ENCODE measurements at regions not wholly inside any gene's neighbourhood (a gene's known extent, or its start where the extent isn't known, plus 50 kb on each side); places are given as distances from the start of the nearest gene placed in this dataset.
A peak's percentile ranks its signal among the peaks of the same experiment; 100 is the strongest.

DNA sequence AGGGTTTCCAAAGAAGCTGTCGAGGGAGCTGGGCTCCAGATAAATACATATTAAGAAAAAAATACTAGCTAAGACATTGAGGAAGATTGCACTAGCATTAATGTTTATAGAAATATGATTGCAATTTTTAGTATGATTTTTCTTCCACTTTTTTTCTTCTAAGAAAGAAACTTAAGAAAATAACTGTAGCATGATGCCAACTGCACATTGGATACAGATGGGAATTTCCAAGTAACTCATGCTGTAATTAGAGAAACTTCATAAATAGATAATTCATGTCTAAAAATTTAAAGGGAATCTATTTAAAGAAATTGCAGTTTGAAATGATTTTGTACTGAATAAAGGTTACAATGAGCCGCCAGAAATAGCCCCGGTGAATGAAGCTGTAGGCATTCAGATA, 119.4 kb downstream of the POLR1F start:
- TF ChIP-seq, protein P1, sequence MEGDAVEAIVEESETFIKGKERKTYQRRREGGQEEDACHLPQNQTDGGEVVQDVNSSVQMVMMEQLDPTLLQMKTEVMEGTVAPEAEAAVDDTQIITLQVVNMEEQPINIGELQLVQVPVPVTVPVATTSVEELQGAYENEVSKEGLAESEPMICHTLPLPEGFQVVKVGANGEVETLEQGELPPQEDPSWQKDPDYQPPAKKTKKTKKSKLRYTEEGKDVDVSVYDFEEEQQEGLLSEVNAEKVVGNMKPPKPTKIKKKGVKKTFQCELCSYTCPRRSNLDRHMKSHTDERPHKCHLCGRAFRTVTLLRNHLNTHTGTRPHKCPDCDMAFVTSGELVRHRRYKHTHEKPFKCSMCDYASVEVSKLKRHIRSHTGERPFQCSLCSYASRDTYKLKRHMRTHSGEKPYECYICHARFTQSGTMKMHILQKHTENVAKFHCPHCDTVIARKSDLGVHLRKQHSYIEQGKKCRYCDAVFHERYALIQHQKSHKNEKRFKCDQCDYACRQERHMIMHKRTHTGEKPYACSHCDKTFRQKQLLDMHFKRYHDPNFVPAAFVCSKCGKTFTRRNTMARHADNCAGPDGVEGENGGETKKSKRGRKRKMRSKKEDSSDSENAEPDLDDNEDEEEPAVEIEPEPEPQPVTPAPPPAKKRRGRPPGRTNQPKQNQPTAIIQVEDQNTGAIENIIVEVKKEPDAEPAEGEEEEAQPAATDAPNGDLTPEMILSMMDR (IDR thresholded peaks at IDR 0.05; ENCODE audit: extremely low read depth, insufficient read depth, missing control alignments) = no peak
- DNase-seq (ENCODE audit: low spot score) = no peak
- in situ Hi-C loops (cut with MboI; ENCODE audit: low pct_unique_long_range_greater_than_20kb, low sequenced_read_pairs, unreplicated experiment) = no loop called here

DNA sequence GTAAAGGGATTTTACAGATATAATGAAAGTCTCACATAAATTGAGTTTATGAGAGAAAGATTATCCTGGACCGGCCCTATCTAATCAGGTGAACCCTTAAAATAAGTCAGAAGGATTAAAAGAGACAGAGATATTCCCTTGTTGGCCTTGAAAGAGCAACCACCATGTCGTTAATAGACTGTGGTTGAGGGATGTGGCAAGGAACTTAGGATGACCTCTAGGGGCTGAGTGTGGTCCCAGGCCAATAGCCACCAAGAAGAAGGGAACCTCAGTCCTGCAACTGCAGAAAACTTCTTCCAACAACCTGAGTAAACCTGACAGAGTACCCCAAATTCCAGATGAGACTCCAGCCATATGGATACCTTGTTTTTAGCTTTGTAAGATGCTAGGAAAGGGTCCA, 121.5 kb downstream of the POLR1F start:
- TF ChIP-seq, protein P1 (IDR thresholded peaks at IDR 0.05; ENCODE audit: extremely low read depth, insufficient read depth, missing control alignments) = peak; percentile 43
- DNase-seq (ENCODE audit: low spot score) = no peak
- in situ Hi-C loops (cut with MboI; ENCODE audit: low pct_unique_long_range_greater_than_20kb, low sequenced_read_pairs, unreplicated experiment) = no loop called here

DNA sequence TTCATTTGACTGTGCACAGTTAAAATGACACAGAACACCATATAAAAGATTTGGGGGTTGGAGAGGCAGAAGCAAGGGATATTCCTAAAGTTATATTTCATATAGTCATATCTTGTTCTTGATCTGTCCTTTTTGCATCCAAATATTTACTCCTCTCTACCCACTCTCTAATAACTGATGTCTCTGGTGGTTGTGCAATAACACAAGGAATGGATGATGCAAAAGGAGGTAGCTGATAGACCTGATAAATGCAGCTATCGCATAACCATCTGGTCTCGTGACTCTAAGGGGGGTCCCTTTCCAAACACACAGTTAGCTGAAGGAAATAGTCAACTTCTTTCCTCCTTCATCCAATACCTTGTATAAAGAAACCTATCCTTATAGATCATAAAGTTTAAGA, 123.1 kb downstream of the POLR1F start:
- DNase-seq (ENCODE audit: low spot score) = no peak
- TF ChIP-seq, protein P1 (IDR thresholded peaks at IDR 0.05; ENCODE audit: extremely low read depth, insufficient read depth, missing control alignments) = no peak
- in situ Hi-C loops (cut with MboI; ENCODE audit: low pct_unique_long_range_greater_than_20kb, low sequenced_read_pairs, unreplicated experiment) = no loop called here

DNA sequence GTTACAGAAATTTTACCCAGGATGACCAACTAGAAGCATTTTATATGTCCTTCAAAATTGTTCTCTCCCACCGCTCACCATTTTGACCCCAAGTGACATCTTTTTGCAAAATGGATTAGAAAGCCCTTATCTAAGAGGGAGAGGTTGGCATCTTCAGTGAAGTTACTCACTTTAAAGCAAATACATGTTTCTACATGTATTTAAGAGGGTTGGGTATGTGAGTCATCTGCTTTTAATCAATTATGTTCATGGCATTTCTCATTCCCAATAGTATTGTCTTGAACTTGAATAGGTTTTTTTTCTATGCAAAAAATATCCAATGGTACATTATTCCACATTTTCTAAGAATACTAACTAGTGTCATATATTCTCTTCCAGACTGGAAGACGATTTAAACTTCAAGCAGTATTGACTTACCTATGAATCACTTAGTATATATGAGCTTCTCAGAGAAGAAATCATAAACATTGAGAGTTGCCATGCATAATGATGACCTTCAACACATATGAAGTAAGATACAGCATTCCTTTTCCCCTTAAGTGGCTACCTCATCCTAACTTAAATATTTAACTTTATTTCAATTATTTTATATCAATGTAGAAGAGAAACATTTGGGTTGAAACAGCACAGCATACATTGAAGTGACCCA, 132.8 kb downstream of the POLR1F start:
- no peak for DNase-seq (ENCODE audit: low spot score)
- in situ Hi-C loops (cut with MboI; ENCODE audit: low pct_unique_long_range_greater_than_20kb, low sequenced_read_pairs, unreplicated experiment) = no loop called here
- TF ChIP-seq, protein P1 (IDR thresholded peaks at IDR 0.05; ENCODE audit: extremely low read depth, insufficient read depth, missing control alignments) = no peak

DNA sequence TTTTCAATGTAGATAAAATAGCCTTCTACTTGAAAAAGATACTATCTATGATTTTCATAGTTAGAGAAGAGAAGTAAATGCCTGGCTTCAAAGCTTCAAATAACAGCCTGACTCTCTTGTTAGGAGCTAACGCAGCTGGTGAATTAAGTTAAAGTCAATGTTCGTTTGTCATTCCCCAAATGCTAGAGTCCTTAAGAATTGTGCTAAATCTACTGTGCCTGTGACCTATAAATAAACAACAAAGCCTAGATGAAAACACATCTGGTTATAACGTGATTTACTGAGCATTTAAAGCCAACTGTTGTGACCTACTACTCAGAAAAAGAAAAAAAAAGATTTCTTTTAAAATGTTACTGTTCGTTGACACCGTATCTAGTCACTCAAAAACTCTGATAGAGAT, 134.7 kb downstream of the POLR1F start:
- DNase-seq (ENCODE audit: low spot score) = no peak
- TF ChIP-seq, protein P1 (IDR thresholded peaks at IDR 0.05; ENCODE audit: extremely low read depth, insufficient read depth, missing control alignments) = no peak
- in situ Hi-C loops (cut with MboI; ENCODE audit: low pct_unique_long_range_greater_than_20kb, low sequenced_read_pairs, unreplicated experiment) = no loop called here

DNA sequence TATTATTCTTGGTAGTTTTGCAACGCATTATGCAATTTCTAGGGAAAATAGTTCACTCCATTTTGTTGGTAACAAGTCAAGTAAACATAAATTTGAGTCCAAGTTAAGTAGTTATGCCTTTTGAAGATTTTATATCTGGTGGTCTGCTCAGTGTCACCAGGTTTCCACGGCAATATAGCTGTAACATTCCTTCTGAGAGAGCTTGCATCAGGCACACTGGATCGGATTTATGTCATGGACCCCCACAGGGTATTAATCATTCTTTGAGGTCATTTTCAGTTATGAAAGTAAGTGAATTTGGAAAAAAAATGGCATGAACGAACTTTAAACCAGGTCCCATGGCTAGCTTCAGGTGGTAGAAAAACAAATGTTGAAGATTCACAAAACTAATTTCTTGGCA, 136.3 kb downstream of the POLR1F start:
- TF ChIP-seq, protein P1 (IDR thresholded peaks at IDR 0.05; ENCODE audit: extremely low read depth, insufficient read depth, missing control alignments) = no peak
- no peak for DNase-seq (ENCODE audit: low spot score)
- in situ Hi-C loops (cut with MboI; ENCODE audit: low pct_unique_long_range_greater_than_20kb, low sequenced_read_pairs, unreplicated experiment) = no loop called here

Measured in GM13977 (cell line).